ENCODE measurements at regions not wholly inside any gene's neighbourhood (a gene's known extent, or its start where the extent isn't known, plus 50 kb on each side); places are given as distances from the start of the nearest gene placed in this dataset.
"Not testable (repeated sequence)": the region's sequence is repeated elsewhere in the genome, so short reads cannot be mapped to it uniquely, and the experiment has no call there.

DNA sequence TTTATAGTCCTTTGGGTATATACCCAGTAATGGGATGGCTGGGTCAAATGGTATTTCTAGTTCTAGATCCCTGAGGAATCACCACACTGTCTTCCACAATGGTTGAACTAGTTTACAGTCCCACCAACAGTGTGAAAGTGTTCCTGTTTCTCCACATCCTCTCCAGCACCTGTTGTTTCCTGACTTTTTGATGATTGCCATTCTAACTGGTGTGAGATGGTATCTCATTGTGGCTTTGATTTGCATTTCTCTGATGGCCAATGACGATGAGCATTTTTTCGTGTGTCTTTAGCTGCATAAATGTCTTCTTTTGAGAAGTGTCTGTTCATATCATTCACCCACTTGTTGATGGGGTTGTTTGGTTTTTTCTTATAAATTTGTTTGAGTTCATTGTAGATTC lies 612.5 kb upstream of the SGCD start:
- TF ChIP-seq EZH2 (IDR thresholded peaks at IDR 0.05; ENCODE audit: borderline replicate concordance, low read depth, low read length, severe bottlenecking) = not testable (repeated sequence)
- TF ChIP-seq, protein P1, sequence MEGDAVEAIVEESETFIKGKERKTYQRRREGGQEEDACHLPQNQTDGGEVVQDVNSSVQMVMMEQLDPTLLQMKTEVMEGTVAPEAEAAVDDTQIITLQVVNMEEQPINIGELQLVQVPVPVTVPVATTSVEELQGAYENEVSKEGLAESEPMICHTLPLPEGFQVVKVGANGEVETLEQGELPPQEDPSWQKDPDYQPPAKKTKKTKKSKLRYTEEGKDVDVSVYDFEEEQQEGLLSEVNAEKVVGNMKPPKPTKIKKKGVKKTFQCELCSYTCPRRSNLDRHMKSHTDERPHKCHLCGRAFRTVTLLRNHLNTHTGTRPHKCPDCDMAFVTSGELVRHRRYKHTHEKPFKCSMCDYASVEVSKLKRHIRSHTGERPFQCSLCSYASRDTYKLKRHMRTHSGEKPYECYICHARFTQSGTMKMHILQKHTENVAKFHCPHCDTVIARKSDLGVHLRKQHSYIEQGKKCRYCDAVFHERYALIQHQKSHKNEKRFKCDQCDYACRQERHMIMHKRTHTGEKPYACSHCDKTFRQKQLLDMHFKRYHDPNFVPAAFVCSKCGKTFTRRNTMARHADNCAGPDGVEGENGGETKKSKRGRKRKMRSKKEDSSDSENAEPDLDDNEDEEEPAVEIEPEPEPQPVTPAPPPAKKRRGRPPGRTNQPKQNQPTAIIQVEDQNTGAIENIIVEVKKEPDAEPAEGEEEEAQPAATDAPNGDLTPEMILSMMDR (IDR thresholded peaks at IDR 0.05; ENCODE audit: borderline replicate concordance, extremely low read depth, low read length, poor library complexity, severe bottlenecking) = not testable (repeated sequence)

Data from DND-41 (cell line).